HepG2 (cell line): ENCODE measurements at regions not wholly inside any gene's neighbourhood (a gene's known extent, or its start where the extent isn't known, plus 50 kb on each side); places are given as distances from the start of the nearest gene placed in this dataset.

Experiments used
- HNRNPK ChIP-seq: fragments of 200-400 bp; formaldehyde crosslinking; IDR thresholded peaks from 2 replicates; pipeline ENCODE4 v1.6.1; 2018; ENCODE audit warnings: low read length, low read depth, moderate library complexity, mild to moderate bottlenecking; ENCODE audit not compliant: poor library complexity, severe bottlenecking
- JUNB ChIP-seq: sonication (generic); formaldehyde crosslinking; IDR thresholded peaks from 2 replicates; pipeline ENCODE4 v1.8.0; 2022; ENCODE audit warnings: missing genetic modification reagents, mild to moderate bottlenecking, borderline replicate concordance
- PHB2 ChIP-seq: fragments of 450-650 bp; IDR thresholded peaks from 2 replicates; pipeline ENCODE4 v1.6.1; 2018; ENCODE audit not compliant: partially characterized antibody
- TAF15 ChIP-seq: fragments of 200-400 bp; formaldehyde crosslinking; IDR thresholded peaks from one replicate; pipeline ENCODE4 v1.6.1; 2018; ENCODE audit warnings: mild to moderate bottlenecking, low read depth, low read length; ENCODE audit not compliant: poor library complexity, severe bottlenecking
- TCF7L2 ChIP-seq: IDR thresholded peaks from 2 replicates; pipeline ENCODE4 v1.6.1; 2011; ENCODE audit warnings: mild to moderate bottlenecking, low read depth, low read length, moderate library complexity
- ZFP37 ChIP-seq: sonication (generic); formaldehyde crosslinking; IDR thresholded peaks from 2 replicates; pipeline ENCODE4 v1.4.0; 2020; ENCODE audit warnings: missing genetic modification reagents, borderline replicate concordance
- ZKSCAN1 ChIP-seq: fragments of 150-350 bp; IDR thresholded peaks from 2 replicates; pipeline ENCODE4 v1.6.1; 2014; ENCODE audit warnings: low read length
- ZNF124 ChIP-seq: sonication (generic); formaldehyde crosslinking; IDR thresholded peaks from 2 replicates; pipeline ENCODE4 v1.4.0; 2020; ENCODE audit warnings: missing genetic modification reagents
- ZNF549 ChIP-seq: sonication (generic); formaldehyde crosslinking; IDR thresholded peaks from 2 replicates; pipeline ENCODE4 v1.5.0; 2020; ENCODE audit warnings: missing genetic modification reagents
- ZNF672 ChIP-seq: sonication (generic); formaldehyde crosslinking; IDR thresholded peaks from 2 replicates; pipeline ENCODE4 v1.8.1; 2022; ENCODE audit warnings: missing genetic modification reagents
- ZSCAN31 ChIP-seq: sonication (generic); formaldehyde crosslinking; IDR thresholded peaks from 2 replicates; pipeline ENCODE4 v1.5.0; 2020; ENCODE audit warnings: low read depth, mild to moderate bottlenecking, missing genetic modification reagents
- TF ChIP-seq, protein P1 (sequence below): sonication (generic); formaldehyde crosslinking; IDR thresholded peaks from 2 replicates; pipeline ENCODE4 v1.5.0; 2020; ENCODE audit warnings: mild to moderate bottlenecking, missing genetic modification reagents
- TF ChIP-seq, protein P2 (sequence below): IDR thresholded peaks from 2 replicates; pipeline ENCODE4 v1.6.1; 2016; ENCODE audit warnings: low read depth, missing genetic modification reagents, missing compliant biosample characterization
- TF ChIP-seq, protein P3 (sequence below): sonication (generic); formaldehyde crosslinking; IDR thresholded peaks from 2 replicates; pipeline ENCODE4 v1.4.0; 2020; ENCODE audit warnings: mild to moderate bottlenecking, missing genetic modification reagents, borderline replicate concordance

DNA sequence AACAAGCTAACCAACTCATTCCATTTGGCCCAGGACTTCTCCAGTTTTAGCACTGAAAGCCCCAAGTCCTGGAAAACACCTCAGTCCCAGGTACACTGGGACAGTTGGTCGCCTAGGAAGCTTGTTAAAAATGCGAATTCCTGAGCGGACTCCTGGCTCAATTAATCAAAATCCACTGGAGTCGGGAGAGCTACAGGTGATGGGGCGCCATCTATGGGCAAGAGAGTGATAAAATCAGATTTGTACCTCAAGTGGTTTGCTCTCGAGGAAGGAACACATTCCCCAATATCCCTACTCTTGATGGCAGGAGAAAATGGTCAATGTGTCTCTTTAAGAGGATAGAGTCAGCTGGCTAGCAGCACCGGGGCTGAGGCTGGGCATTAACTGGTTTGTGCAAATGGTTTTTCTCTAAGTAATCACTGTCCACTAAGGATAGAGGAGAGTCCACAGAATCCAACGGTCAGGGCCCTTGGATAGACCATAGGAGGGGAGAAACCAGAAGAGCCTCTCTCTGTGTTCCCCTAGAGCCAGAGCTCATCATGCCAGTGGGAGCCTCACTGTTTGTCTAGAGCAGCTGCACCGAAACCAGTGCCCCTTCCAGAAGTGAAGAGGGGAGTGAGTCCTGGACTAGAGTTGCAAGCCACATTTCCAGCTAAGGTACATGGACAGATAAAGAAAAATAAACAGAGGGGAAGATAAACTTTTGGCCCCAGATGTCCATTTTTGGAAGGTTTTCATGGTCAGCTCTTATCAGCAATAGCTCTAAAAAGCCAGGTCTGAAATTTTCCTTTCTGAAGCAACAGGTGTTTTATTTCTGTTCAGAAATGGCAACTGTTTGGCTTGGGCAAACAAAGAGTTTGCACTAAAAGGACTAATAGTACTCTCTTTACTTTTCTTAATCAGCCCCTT is 148.5 kb downstream of the TENT5C start (continued):
- TF ChIP-seq, protein P1, sequence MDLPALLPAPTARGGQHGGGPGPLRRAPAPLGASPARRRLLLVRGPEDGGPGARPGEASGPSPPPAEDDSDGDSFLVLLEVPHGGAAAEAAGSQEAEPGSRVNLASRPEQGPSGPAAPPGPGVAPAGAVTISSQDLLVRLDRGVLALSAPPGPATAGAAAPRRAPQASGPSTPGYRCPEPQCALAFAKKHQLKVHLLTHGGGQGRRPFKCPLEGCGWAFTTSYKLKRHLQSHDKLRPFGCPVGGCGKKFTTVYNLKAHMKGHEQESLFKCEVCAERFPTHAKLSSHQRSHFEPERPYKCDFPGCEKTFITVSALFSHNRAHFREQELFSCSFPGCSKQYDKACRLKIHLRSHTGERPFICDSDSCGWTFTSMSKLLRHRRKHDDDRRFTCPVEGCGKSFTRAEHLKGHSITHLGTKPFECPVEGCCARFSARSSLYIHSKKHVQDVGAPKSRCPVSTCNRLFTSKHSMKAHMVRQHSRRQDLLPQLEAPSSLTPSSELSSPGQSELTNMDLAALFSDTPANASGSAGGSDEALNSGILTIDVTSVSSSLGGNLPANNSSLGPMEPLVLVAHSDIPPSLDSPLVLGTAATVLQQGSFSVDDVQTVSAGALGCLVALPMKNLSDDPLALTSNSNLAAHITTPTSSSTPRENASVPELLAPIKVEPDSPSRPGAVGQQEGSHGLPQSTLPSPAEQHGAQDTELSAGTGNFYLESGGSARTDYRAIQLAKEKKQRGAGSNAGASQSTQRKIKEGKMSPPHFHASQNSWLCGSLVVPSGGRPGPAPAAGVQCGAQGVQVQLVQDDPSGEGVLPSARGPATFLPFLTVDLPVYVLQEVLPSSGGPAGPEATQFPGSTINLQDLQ (CRISPR knock-in tag), result no peak
- TF ChIP-seq JUNB (CRISPR knock-in tag) (no peak), ZNF549 (CRISPR knock-in tag) (no peak), ZKSCAN1 (no peak), ZFP37 (no peak), PHB2 (no peak), TAF15 (no peak), HNRNPK (no peak), ZSCAN31 (no peak), TCF7L2 (0 out of 2 replicates have a peak, but pooled peaks have one; percentile 23), ZNF672 (CRISPR knock-in tag) (no peak), ZNF124 (CRISPR knock-in tag) (no peak)
- TF ChIP-seq, protein P2, sequence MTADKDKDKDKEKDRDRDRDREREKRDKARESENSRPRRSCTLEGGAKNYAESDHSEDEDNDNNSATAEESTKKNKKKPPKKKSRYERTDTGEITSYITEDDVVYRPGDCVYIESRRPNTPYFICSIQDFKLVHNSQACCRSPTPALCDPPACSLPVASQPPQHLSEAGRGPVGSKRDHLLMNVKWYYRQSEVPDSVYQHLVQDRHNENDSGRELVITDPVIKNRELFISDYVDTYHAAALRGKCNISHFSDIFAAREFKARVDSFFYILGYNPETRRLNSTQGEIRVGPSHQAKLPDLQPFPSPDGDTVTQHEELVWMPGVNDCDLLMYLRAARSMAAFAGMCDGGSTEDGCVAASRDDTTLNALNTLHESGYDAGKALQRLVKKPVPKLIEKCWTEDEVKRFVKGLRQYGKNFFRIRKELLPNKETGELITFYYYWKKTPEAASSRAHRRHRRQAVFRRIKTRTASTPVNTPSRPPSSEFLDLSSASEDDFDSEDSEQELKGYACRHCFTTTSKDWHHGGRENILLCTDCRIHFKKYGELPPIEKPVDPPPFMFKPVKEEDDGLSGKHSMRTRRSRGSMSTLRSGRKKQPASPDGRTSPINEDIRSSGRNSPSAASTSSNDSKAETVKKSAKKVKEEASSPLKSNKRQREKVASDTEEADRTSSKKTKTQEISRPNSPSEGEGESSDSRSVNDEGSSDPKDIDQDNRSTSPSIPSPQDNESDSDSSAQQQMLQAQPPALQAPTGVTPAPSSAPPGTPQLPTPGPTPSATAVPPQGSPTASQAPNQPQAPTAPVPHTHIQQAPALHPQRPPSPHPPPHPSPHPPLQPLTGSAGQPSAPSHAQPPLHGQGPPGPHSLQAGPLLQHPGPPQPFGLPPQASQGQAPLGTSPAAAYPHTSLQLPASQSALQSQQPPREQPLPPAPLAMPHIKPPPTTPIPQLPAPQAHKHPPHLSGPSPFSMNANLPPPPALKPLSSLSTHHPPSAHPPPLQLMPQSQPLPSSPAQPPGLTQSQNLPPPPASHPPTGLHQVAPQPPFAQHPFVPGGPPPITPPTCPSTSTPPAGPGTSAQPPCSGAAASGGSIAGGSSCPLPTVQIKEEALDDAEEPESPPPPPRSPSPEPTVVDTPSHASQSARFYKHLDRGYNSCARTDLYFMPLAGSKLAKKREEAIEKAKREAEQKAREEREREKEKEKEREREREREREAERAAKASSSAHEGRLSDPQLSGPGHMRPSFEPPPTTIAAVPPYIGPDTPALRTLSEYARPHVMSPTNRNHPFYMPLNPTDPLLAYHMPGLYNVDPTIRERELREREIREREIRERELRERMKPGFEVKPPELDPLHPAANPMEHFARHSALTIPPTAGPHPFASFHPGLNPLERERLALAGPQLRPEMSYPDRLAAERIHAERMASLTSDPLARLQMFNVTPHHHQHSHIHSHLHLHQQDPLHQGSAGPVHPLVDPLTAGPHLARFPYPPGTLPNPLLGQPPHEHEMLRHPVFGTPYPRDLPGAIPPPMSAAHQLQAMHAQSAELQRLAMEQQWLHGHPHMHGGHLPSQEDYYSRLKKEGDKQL (CRISPR knock-in tag), result peak; percentile 55; the same call in 1 of the 2 replicates
- TF ChIP-seq, protein P3, sequence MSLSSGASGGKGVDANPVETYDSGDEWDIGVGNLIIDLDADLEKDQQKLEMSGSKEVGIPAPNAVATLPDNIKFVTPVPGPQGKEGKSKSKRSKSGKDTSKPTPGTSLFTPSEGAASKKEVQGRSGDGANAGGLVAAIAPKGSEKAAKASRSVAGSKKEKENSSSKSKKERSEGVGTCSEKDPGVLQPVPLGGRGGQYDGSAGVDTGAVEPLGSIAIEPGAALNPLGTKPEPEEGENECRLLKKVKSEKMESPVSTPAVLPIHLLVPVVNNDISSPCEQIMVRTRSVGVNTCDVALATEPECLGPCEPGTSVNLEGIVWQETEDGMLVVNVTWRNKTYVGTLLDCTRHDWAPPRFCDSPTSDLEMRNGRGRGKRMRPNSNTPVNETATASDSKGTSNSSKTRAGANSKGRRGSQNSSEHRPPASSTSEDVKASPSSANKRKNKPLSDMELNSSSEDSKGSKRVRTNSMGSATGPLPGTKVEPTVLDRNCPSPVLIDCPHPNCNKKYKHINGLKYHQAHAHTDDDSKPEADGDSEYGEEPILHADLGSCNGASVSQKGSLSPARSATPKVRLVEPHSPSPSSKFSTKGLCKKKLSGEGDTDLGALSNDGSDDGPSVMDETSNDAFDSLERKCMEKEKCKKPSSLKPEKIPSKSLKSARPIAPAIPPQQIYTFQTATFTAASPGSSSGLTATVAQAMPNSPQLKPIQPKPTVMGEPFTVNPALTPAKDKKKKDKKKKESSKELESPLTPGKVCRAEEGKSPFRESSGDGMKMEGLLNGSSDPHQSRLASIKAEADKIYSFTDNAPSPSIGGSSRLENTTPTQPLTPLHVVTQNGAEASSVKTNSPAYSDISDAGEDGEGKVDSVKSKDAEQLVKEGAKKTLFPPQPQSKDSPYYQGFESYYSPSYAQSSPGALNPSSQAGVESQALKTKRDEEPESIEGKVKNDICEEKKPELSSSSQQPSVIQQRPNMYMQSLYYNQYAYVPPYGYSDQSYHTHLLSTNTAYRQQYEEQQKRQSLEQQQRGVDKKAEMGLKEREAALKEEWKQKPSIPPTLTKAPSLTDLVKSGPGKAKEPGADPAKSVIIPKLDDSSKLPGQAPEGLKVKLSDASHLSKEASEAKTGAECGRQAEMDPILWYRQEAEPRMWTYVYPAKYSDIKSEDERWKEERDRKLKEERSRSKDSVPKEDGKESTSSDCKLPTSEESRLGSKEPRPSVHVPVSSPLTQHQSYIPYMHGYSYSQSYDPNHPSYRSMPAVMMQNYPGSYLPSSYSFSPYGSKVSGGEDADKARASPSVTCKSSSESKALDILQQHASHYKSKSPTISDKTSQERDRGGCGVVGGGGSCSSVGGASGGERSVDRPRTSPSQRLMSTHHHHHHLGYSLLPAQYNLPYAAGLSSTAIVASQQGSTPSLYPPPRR, result peak; percentile 87
